ENCODE measurements at regions not wholly inside any gene's neighbourhood (a gene's known extent, or its start where the extent isn't known, plus 50 kb on each side); places are given as distances from the start of the nearest gene placed in this dataset.
A peak's percentile ranks its signal among the peaks of the same experiment; 100 is the strongest.

DNA sequence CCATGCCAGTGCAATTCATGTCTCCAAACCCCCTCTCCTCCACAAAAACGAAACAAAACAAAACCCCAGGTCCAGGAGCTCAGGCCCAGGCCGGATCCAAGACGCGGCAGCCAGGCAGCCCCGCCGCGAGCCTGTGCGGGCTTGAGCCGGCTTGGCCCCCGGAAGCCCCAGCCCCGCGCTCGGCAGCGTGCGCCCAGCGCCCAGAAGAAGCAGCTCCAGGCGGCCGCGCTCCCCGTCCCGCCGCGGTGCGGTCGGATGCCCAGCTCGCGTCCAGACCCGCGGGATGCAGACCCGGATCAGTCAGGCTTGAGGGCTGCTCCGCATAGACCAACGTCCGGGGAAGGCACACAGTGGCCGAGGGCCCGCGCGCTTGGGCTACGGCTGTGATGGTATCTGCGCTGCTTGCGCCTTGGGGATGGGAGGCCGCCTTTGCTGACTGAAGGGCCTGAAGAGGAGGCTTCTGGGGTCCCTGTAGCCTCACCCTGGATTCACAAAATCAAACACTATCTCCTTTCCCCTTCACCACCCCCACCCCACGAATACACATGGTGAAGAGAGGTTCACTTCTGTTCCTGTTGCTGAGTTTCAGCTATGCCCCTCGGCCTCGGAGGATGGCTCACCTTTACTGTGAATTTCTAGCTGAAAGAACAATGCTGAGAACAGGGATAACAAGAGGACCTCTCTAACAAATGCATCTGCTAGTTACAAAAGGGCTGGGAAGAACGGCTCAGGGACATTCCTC is 79.9 kb upstream of the EN2 start:
- Histone ChIP-seq H3K4me1 (ENCODE audit: control insufficient read depth in 2 of 2, insufficient read depth in 2 of 2, low read length in 2 of 2) (peaks cover 24 to 31% of the 10 kb centered on the region in 2 donors), H3K36me3 (ENCODE audit: control insufficient read depth in 2 of 2, insufficient read depth in 2 of 2, low read length in 2 of 2) (no peaks in the 10 kb centered on the region), H3K9ac (ENCODE audit: low read depth in 1 of 2, low read length in 2 of 2) (no peak overlapping the region), H3K9me3 (ENCODE audit: control insufficient read depth in 2 of 2, low read length in 2 of 2) (peaks cover 0 to 5% of the 10 kb centered on the region in 2 donors), H3K4me3 (ENCODE audit: low read length in 2 of 2) (peak overlapping the region; percentile 33 to 35), H3K27ac (ENCODE audit: low read depth in 2 of 2, low read length in 2 of 2) (no peak overlapping the region), H3K27me3 (ENCODE audit: control insufficient read depth in 2 of 2, insufficient read depth in 2 of 2, low read length in 2 of 2) (peaks cover 74 to 88% of the 10 kb centered on the region in 2 donors)

DNA sequence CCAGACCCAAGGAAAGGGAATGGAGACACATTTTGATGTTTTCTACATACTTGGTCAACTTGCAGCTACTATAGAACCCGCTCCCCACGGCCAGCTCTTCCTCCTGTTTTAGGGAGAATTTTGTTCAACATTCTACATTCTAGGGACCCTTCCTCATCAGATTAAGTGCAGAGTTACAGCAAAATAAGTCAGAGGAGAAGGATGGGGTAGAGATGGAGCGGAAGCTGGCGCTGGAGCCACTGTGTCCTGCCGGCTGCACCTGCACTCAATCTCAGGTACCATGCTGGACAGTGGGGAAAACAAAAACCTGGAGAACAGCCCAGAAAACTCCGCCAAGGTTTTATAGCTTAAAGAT is 79.4 kb upstream of the EN2 start:
- Histone ChIP-seq H3K36me3 (ENCODE audit: control insufficient read depth in 2 of 2, insufficient read depth in 2 of 2, low read length in 2 of 2) (no peaks in the 10 kb centered on the region), H3K9ac (ENCODE audit: low read depth in 1 of 2, low read length in 2 of 2) (no peak overlapping the region), H3K27ac (ENCODE audit: low read depth in 2 of 2, low read length in 2 of 2) (no peak overlapping the region), H3K4me1 (ENCODE audit: control insufficient read depth in 2 of 2, insufficient read depth in 2 of 2, low read length in 2 of 2) (peaks cover 23 to 27% of the 10 kb centered on the region in 2 donors), H3K27me3 (ENCODE audit: control insufficient read depth in 2 of 2, insufficient read depth in 2 of 2, low read length in 2 of 2) (peaks cover 72 to 87% of the 10 kb centered on the region in 2 donors), H3K4me3 (ENCODE audit: low read length in 2 of 2) (no peak overlapping the region), H3K9me3 (ENCODE audit: control insufficient read depth in 2 of 2, low read length in 2 of 2) (peaks cover 0 to 5% of the 10 kb centered on the region in 2 donors)

DNA sequence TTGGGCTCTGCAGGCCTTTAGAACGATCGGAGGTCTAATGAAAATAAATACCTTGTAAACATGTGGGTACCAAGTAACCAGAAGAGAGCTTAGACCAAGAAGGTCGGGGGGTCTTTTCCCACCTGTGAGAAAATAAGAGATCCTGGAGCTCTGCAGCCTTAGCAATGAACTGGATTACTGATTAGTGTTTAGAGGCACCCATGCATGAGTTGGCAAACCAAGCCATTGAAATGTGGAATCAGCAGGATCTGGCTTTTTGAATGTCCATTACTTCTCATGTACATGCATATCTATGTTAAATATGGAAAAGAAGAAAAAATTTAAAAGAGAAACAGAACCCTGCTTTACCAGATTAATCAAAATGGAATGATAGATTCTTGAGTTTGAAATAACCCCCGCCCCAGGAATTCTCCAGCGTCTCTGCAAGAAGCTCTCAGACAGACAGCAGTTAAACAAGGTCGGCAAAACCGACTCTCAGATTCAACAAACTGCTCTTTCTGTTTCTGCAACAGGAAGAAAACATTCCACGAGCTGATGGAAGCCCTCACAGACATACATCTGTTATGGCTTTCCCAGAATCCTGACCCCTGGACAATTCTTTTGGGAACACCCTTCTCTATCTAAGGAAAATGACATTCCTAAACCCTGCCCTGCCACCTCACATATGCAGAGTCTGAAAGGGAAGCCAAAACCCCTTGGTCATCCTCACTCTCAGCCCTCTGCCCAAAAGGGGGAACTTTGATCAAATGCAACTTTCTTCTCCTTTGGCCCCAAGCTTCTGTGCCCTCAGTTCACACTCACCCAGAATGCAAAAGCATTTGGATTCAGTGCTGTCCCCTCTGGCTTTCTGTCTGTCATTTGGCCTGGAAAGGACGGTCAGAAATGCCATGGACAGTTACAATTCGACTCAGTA is 78.7 kb upstream of the EN2 start:
- Histone ChIP-seq H3K4me1 (ENCODE audit: control insufficient read depth in 2 of 2, insufficient read depth in 2 of 2, low read length in 2 of 2) (peaks cover 23 to 27% of the 10 kb centered on the region in 2 donors), H3K4me3 (ENCODE audit: low read length in 2 of 2) (no peak overlapping the region), H3K27ac (ENCODE audit: low read depth in 2 of 2, low read length in 2 of 2) (no peak overlapping the region), H3K9ac (ENCODE audit: low read depth in 1 of 2, low read length in 2 of 2) (no peak overlapping the region), H3K27me3 (ENCODE audit: control insufficient read depth in 2 of 2, insufficient read depth in 2 of 2, low read length in 2 of 2) (peaks cover 77 to 89% of the 10 kb centered on the region in 2 donors), H3K9me3 (ENCODE audit: control insufficient read depth in 2 of 2, low read length in 2 of 2) (peaks cover 0 to 5% of the 10 kb centered on the region in 2 donors), H3K36me3 (ENCODE audit: control insufficient read depth in 2 of 2, insufficient read depth in 2 of 2, low read length in 2 of 2) (no peaks in the 10 kb centered on the region)

DNA sequence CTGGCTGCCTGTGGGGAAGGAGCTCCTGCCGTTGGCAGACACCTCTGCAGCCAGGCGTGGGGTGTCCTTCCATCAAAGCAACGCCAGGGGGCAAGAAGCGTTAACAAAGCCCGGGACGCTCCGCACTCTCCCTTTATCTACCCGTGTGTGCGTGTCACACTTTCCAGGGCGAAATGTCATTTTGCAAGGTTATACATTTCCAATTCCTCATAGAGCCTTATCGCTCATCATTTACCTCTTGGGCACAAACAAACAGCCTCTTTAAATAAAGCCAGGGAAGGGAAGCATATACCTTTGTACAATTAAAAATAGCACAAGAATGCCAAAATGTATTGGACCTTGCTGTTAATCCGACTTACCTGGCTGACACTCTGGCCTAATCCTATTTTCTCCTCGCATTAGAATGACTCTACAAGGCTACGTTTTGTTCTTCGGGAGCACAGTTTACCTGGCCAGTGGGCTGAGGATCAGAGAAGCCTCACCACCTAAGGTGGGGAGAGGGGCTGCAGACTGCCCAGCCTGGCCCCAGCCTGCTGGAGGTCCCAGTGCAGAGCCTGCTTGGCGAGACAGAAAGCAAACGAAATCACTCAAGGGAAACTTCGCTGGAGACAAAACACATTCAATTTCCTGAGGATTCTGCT is 77.6 kb upstream of the EN2 start:
- Histone ChIP-seq H3K9ac (ENCODE audit: low read depth in 1 of 2, low read length in 2 of 2) (no peak overlapping the region), H3K27me3 (ENCODE audit: control insufficient read depth in 2 of 2, insufficient read depth in 2 of 2, low read length in 2 of 2) (peaks cover 69 to 85% of the 10 kb centered on the region in 2 donors), H3K9me3 (ENCODE audit: control insufficient read depth in 2 of 2, low read length in 2 of 2) (peaks cover 0 to 4% of the 10 kb centered on the region in 2 donors), H3K4me3 (ENCODE audit: low read length in 2 of 2) (no peak overlapping the region), H3K36me3 (ENCODE audit: control insufficient read depth in 2 of 2, insufficient read depth in 2 of 2, low read length in 2 of 2) (no peaks in the 10 kb centered on the region), H3K4me1 (ENCODE audit: control insufficient read depth in 2 of 2, insufficient read depth in 2 of 2, low read length in 2 of 2) (peaks cover 18 to 19% of the 10 kb centered on the region in 2 donors), H3K27ac (ENCODE audit: low read depth in 2 of 2, low read length in 2 of 2) (no peak overlapping the region)

DNA sequence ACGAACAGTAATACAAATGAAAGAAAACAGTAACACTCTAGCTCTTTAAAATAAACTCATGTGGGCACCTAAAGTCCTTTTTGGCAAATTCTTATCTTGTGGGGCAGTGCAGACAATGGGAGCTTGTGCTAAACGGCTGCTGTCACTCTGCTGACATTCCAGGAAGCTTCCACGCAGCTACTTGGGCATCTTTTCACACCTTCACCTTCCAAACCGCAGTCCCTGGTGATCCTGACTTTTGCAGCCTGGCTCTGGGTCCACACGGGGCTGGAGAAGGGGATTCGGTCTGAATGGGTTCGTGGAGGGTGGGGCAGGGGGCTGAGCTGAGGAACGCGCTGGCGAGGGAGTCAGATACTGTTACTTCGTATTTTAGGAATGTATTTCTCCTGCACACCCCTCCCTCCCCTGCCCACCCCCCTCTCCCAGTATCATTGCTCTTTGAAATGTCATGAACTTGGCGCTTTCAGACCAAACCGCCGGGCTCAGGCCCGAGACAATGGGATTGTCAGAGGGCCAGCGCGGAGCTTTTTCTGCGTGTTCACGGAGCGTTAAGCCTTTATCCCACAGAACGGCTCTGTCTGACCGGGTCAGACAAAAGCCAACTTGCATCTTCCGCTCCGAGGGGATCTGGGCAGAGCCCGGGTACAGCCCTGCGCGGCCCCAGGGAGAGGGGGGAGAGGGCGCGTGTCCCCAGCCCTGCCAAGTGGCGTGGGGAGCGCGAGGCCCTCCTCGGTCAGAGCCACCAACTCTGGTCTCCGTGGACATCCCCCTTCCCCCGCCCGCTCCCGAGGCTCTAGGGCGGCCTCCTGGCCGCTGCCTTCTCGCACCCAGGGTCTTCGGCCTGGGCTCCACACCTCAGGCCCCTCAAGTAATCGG is 76.7 kb upstream of the EN2 start:
- H3K27me3 ChIP-seq (ENCODE audit: control insufficient read depth in 2 of 2, insufficient read depth in 2 of 2, low read length in 2 of 2) = peaks cover 64 to 76% of the 10 kb centered on the region in 2 donors
- no peak overlapping the region for H3K9ac ChIP-seq (ENCODE audit: low read depth in 1 of 2, low read length in 2 of 2)
- H3K9me3 ChIP-seq (ENCODE audit: control insufficient read depth in 2 of 2, low read length in 2 of 2) = no peaks in the 10 kb centered on the region
- peaks cover 16 to 19% of the 10 kb centered on the region in 2 donors for H3K4me1 ChIP-seq (ENCODE audit: control insufficient read depth in 2 of 2, insufficient read depth in 2 of 2, low read length in 2 of 2)
- H3K4me3 ChIP-seq (ENCODE audit: low read length in 2 of 2) = no peak overlapping the region
- H3K36me3 ChIP-seq (ENCODE audit: control insufficient read depth in 2 of 2, insufficient read depth in 2 of 2, low read length in 2 of 2) = no peaks in the 10 kb centered on the region
- H3K27ac ChIP-seq (ENCODE audit: low read depth in 2 of 2, low read length in 2 of 2) = no peak overlapping the region

DNA sequence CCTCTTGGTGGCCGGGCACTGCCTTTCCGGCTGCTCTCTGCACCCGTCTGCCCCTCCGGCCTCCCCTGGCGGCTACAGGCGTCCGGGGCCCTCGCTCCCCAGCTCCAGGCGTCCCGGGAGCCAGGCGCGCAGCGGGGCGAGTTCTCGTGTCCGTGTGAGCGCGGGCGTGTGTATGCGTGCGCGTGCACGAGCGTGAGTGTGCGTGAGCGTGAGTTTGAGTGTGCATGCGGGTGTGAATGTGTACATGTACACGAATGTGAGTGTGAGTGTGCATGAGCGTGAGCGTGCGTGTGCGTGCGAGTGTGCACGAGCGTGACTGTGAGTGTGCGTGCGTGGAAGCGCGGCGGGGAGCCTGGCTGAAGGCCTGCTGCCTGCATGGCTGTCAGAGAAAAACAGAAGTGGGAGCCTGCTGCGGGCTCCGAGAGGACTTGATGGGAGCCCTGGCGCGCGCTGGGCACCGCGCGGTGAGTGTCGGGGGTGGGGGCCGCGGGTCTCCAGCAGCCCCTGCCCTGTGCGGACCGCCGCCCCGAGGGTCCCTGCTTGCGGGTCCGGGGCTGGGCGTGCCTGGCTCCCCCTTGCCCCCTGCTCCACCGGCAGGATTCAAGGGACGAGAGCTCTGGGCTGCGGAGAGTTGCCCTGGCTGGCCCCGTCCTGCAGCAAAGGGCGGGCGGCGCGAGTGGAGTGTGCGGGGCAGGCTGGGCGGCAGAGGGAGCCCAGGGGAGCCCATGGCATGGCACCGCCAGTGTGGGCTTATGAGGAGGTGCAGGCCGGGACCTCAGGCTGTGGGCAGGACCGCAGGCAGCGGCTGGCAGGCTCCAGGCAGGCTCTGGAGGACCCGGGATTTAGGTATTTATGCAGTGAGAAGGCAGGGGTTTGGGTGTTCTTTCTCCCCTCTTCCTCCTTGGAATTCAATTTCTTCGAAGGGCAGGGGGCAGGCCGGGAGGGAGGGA is 75.8 kb upstream of the EN2 start:
- Histone ChIP-seq H3K9me3 (ENCODE audit: control insufficient read depth in 2 of 2, low read length in 2 of 2) (no peaks in the 10 kb centered on the region), H3K9ac (ENCODE audit: low read depth in 1 of 2, low read length in 2 of 2) (no peak overlapping the region), H3K4me1 (ENCODE audit: control insufficient read depth in 2 of 2, insufficient read depth in 2 of 2, low read length in 2 of 2) (peaks cover 14 to 19% of the 10 kb centered on the region in 2 donors), H3K27ac (ENCODE audit: low read depth in 2 of 2, low read length in 2 of 2) (no peak overlapping the region), H3K36me3 (ENCODE audit: control insufficient read depth in 2 of 2, insufficient read depth in 2 of 2, low read length in 2 of 2) (no peaks in the 10 kb centered on the region), H3K27me3 (ENCODE audit: control insufficient read depth in 2 of 2, insufficient read depth in 2 of 2, low read length in 2 of 2) (peaks cover 64 to 83% of the 10 kb centered on the region in 2 donors), H3K4me3 (ENCODE audit: low read length in 2 of 2) (peak overlapping the region; percentile 11 to 26)

DNA sequence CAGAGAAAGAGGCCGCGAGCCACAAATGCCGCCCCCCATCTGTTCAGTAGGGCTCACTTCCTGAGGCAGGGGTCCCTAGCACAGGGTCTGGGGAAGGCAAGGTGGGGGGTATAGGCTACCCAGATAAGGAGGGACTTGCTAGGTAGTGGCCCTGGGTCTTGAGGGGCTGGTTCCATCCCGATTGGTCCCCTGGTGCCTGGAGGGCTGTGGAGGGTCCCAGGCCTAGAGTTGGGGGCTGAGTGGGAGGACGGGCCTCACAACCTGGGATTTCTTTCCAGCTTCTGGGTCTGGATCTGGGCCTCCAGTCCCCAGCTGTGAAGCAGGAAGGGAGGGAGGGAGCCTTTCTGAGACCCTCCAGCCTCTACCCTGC is 75.1 kb upstream of the EN2 start:
- Histone ChIP-seq H3K4me3 (ENCODE audit: low read length in 2 of 2) (no peak overlapping the region), H3K27me3 (ENCODE audit: control insufficient read depth in 2 of 2, insufficient read depth in 2 of 2, low read length in 2 of 2) (peaks cover 63 to 77% of the 10 kb centered on the region in 2 donors), H3K9ac (ENCODE audit: low read depth in 1 of 2, low read length in 2 of 2) (no peak overlapping the region), H3K9me3 (ENCODE audit: control insufficient read depth in 2 of 2, low read length in 2 of 2) (no peaks in the 10 kb centered on the region), H3K4me1 (ENCODE audit: control insufficient read depth in 2 of 2, insufficient read depth in 2 of 2, low read length in 2 of 2) (peaks cover 8 to 19% of the 10 kb centered on the region in 2 donors), H3K36me3 (ENCODE audit: control insufficient read depth in 2 of 2, insufficient read depth in 2 of 2, low read length in 2 of 2) (no peaks in the 10 kb centered on the region), H3K27ac (ENCODE audit: low read depth in 2 of 2, low read length in 2 of 2) (no peak overlapping the region)

DNA sequence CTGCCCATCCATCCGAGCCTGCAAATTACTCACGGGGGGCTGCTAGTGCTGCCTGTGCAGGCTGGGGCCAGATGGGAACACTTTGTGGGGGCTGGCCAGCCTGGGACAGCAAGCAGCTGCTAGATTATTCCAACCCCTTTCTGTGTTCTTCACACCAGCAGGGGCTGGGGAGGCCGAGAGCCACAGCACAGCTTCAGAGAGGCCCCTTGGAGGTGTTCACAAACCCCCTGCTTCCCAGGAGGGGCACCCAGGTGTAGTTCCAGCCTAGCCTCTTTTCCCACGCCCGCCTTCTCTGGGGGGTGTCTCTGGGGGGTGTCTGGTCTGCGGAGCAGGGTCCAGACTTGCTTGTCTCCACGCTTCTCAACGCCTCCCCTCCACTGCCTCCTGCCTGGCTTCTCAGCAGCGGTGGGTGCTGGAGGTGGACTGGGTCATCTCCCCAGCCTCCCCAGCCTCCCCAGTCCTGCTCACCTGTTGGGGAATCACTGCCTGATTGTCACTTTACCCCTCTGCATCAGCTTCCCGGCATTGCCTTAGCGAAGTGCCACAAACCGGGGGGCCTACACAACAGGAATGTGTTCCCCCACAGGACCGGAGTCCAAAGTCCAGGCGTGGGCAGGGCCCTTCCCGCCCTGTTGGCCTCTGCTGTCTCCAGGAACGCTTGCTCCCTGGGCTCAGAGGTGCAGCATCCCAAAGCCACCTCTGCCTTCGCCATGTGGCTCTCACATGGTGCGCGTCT is 74.0 kb upstream of the EN2 start:
- Histone ChIP-seq H3K27me3 (ENCODE audit: control insufficient read depth in 2 of 2, insufficient read depth in 2 of 2, low read length in 2 of 2) (peaks cover 53 to 74% of the 10 kb centered on the region in 2 donors), H3K9me3 (ENCODE audit: control insufficient read depth in 2 of 2, low read length in 2 of 2) (no peaks in the 10 kb centered on the region), H3K9ac (ENCODE audit: low read depth in 1 of 2, low read length in 2 of 2) (no peak overlapping the region), H3K36me3 (ENCODE audit: control insufficient read depth in 2 of 2, insufficient read depth in 2 of 2, low read length in 2 of 2) (no peaks in the 10 kb centered on the region), H3K4me3 (ENCODE audit: low read length in 2 of 2) (no peak overlapping the region), H3K4me1 (ENCODE audit: control insufficient read depth in 2 of 2, insufficient read depth in 2 of 2, low read length in 2 of 2) (peaks cover 4 to 9% of the 10 kb centered on the region in 2 donors), H3K27ac (ENCODE audit: low read depth in 2 of 2, low read length in 2 of 2) (no peak overlapping the region)
